SK-N-SH (cell line): ENCODE measurements at regions not wholly inside any gene's neighbourhood (a gene's known extent, or its start where the extent isn't known, plus 50 kb on each side); places are given as distances from the start of the nearest gene placed in this dataset.

Experiments
- CTCF ChIP-seq: fragments of 200-600 bp; sonication (generic); IDR thresholded peaks from 2 replicates; pipeline ENCODE4 v1.6.1; 2017; ENCODE audit warnings: antibody characterized with exemption, mild to moderate bottlenecking, moderate library complexity
- EP300 ChIP-seq, 2 experiments: IDR thresholded peaks; 2 replicates each; pipeline versions ENCODE4 v1.4.0 to v1.6.1; 2012; ENCODE audit warnings: borderline replicate concordance in 1 of 2, low read depth in 1 of 2, low read length in 1 of 2
- EZH2phosphoT487 ChIP-seq: fragments of 200-600 bp; sonication (generic); IDR thresholded peaks from 2 replicates; pipeline ENCODE4 v1.6.1; 2017; ENCODE audit warnings: low read depth, mixed run types, mild to moderate bottlenecking, antibody characterized with exemption, moderate library complexity, borderline replicate concordance
- NRF1 ChIP-seq: IDR thresholded peaks from 2 replicates; pipeline ENCODE4 v1.6.1; 2012; ENCODE audit warnings: low read depth, mild to moderate bottlenecking, low read length
- SMC3 ChIP-seq: IDR thresholded peaks from 2 replicates; pipeline ENCODE4 v1.6.1; 2012; ENCODE audit warnings: low read depth, low read length, improper control_type of control experiment
- TAF1 ChIP-seq: IDR thresholded peaks from 2 replicates; pipeline ENCODE4 v1.6.1; 2012; ENCODE audit warnings: low read depth, mild to moderate bottlenecking, low read length, moderate library complexity, borderline replicate concordance
- TCF12 ChIP-seq: IDR thresholded peaks from 2 replicates; pipeline ENCODE4 v1.4.0; 2012
- USF2 ChIP-seq: fragments of 150-350 bp; IDR thresholded peaks from 2 replicates; pipeline ENCODE4 v1.6.1; 2017; ENCODE audit warnings: antibody characterized with exemption, low read length, low read depth, borderline replicate concordance

GRCh38 chr4:71138007-71138615, 144.7 kb downstream of the DCK start:
- TF ChIP-seq CTCF = no peak
- no peak for TF ChIP-seq EZH2phosphoT487
- TF ChIP-seq EP300 (IDR thresholded peaks at IDR 0.05; ENCODE audit: borderline replicate concordance in 1 of 2, low read depth in 1 of 2, low read length in 1 of 2) = no peak
- no peak for TF ChIP-seq SMC3
- no peak for TF ChIP-seq TCF12
- TF ChIP-seq TAF1 = no peak
- no peak for TF ChIP-seq USF2
- no peak for TF ChIP-seq NRF1
